ENCODE measurements at regions not wholly inside any gene's neighbourhood (a gene's known extent, or its start where the extent isn't known, plus 50 kb on each side); places are given as distances from the start of the nearest gene placed in this dataset.

DNA sequence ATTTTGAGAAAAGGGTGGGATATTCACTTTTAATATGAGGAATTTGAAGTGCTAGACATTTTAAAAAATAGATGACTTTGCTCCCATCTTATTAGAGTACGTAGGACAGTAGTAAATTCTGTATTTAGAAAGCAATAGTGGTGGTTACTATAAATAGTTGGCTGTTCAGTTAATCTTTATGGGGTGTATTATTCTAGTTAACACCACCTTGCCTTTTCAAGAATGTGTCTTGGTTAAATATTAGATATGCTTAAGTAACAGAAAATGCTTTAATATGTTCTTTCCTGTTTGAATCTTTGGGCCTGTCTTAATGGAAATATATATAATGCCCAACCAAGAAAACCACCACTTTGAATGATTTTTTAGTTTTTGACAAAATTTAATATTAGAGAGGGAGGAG is 608.7 kb upstream of the FAM174A start:
- H3K27me3 Mint-ChIP-seq = no peaks in the 10 kb centered on the region
- H3K4me1 Mint-ChIP-seq = no peaks in the 10 kb centered on the region
- no peak for DNase-seq
- no peak overlapping the region for H3K4me3 Mint-ChIP-seq
- no peaks in the 10 kb centered on the region for H3K36me3 Mint-ChIP-seq (ENCODE audit: low read depth)
- intact Hi-C loops (cut with micrococcal nuclease) = no loop called here
- H3K9me3 Mint-ChIP-seq = no peaks in the 10 kb centered on the region
- H3K27ac Mint-ChIP-seq = no peak overlapping the region

GRCh38 chr5:99922386-99922785 is 612.8 kb upstream of the FAM174A start:
- no peaks in the 10 kb centered on the region for H3K9me3 Mint-ChIP-seq
- H3K27me3 Mint-ChIP-seq = no peaks in the 10 kb centered on the region
- DNase-seq = no peak
- H3K4me1 Mint-ChIP-seq = no peaks in the 10 kb centered on the region
- intact Hi-C loops (cut with micrococcal nuclease) = no loop called here
- no peaks in the 10 kb centered on the region for H3K36me3 Mint-ChIP-seq (ENCODE audit: low read depth)
- no peak overlapping the region for H3K4me3 Mint-ChIP-seq
- no peak overlapping the region for H3K27ac Mint-ChIP-seq

DNA sequence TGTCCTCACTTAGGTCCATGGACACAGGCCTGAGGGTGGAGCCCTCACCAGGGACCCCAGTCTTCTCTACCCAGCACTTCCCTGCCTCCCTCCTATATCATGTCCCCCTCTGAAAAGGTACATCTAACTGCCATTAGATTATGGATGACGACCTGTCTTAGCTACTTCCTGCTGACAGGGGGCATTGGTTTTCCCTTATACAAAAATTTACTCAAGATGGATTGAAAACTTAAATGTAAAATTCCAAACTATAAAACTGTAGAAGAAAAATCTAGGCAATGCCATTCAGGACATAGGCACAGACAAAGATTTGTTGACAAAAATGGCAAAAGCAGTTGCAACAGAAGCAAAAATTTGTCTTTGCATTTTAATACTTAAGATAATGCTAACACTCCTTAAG is 623.2 kb upstream of the FAM174A start:
- no peak overlapping the region for H3K4me3 Mint-ChIP-seq
- H3K27ac Mint-ChIP-seq = no peak overlapping the region
- no peaks in the 10 kb centered on the region for H3K4me1 Mint-ChIP-seq
- DNase-seq = no peak
- intact Hi-C loops (cut with micrococcal nuclease) = no loop called here
- no peaks in the 10 kb centered on the region for H3K9me3 Mint-ChIP-seq
- no peaks in the 10 kb centered on the region for H3K27me3 Mint-ChIP-seq
- H3K36me3 Mint-ChIP-seq (ENCODE audit: low read depth) = no peaks in the 10 kb centered on the region

DNA sequence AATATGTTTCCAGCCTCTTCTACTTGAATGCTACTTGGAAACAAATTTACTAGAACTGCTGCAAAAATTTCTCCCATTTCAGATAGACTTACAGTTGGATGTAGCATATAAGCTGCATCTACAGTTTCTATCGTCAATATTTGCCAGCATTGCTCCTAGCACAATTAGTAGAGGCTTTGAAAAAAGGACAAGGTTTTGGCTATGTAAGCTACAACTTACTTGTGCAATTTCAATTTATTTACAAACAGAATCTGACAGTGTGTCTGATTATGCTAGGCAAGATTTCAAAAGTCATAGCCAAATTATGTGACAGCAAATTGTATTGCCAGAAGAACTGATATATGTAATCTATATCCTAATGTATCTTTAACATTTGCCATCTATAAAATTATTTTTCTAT is 628.4 kb upstream of the FAM174A start:
- H3K27me3 Mint-ChIP-seq = no peaks in the 10 kb centered on the region
- no peak for DNase-seq
- H3K4me3 Mint-ChIP-seq = no peak overlapping the region
- no peaks in the 10 kb centered on the region for H3K4me1 Mint-ChIP-seq
- intact Hi-C loops (cut with micrococcal nuclease) = no loop called here
- H3K27ac Mint-ChIP-seq = no peak overlapping the region
- no peaks in the 10 kb centered on the region for H3K9me3 Mint-ChIP-seq
- H3K36me3 Mint-ChIP-seq (ENCODE audit: low read depth) = no peaks in the 10 kb centered on the region

- DNase-seq = no peak
- Mint-ChIP-seq H3K36me3 (ENCODE audit: low read depth) (no peaks in the 10 kb centered on the region), H3K9me3 (no peaks in the 10 kb centered on the region), H3K27me3 (no peaks in the 10 kb centered on the region), H3K27ac (no peak overlapping the region), H3K4me3 (no peak overlapping the region), H3K4me1 (no peaks in the 10 kb centered on the region)
- intact Hi-C loops (cut with micrococcal nuclease) = no loop called here
Observed at GRCh38 chr5:99901972-99902371, 633.2 kb upstream of the FAM174A start.

DNA sequence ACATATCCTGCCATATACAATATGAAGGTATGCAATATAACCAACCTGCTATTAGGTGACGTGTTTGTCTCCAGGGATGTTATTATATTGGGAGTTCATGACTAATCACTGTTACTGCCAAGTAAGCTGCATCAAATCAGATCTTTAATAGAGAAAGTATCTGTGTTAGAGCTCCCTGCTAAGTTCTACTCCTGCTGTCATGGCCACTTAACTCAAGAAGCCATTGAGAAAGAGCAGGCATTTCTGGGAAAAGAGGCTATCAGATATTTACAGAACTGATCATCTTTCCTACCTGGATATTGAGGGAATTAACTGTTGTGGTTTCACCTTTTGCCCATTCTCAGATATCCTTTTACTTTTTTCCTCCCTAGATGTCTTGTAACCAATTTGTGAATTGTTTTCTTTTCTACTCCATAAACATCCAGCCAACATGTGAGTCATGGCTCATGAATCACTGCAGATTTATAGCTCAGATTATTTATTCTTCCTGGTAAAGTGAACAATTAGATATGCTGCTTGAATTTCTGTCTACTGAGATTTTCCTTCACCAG is 634.8 kb upstream of the FAM174A start:
- no peaks in the 10 kb centered on the region for H3K27me3 Mint-ChIP-seq
- H3K27ac Mint-ChIP-seq = no peak overlapping the region
- no peaks in the 10 kb centered on the region for H3K9me3 Mint-ChIP-seq
- no peak for DNase-seq
- no peaks in the 10 kb centered on the region for H3K36me3 Mint-ChIP-seq (ENCODE audit: low read depth)
- H3K4me1 Mint-ChIP-seq = no peaks in the 10 kb centered on the region
- intact Hi-C loops (cut with micrococcal nuclease) = no loop called here
- H3K4me3 Mint-ChIP-seq = no peak overlapping the region

DNA sequence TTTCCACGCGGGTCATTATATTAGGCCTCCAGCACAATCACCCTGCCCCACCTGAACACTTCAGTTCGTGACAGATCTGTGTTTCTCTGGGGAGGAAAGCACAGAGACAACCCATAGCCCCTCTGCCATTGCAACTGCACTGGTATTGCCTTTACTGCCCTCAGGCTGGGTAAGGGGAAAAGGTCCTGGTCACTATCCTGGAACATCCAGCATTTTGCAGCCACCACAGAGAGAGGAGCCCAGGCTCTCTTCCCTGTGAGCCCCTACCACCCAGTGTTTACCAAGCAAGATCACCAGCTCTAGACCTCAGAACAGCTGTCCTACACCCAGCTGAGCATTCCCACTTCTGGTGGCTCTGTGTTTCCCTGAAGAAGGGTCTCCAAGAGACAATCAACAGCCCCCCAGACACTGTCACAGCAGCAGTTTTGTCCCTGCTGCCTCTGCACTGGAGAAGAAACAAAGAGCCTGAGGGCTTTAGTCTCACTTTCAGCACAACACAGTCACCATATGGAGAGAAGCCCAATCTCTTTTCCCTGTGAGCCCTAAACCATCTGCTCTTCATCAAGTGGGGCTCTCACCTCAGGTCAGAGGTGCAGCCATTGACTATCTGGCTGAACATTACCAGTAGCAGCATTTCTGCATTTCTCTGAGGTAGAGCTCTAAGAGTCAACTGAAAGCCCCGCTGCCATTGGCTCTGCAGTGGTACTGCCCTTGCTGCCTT is 655.2 kb upstream of the FAM174A start:
- H3K27ac Mint-ChIP-seq = no peak overlapping the region
- no peaks in the 10 kb centered on the region for H3K36me3 Mint-ChIP-seq (ENCODE audit: low read depth)
- intact Hi-C loops (cut with micrococcal nuclease) = no loop called here
- H3K4me3 Mint-ChIP-seq = no peak overlapping the region
- H3K27me3 Mint-ChIP-seq = no peaks in the 10 kb centered on the region
- no peaks in the 10 kb centered on the region for H3K9me3 Mint-ChIP-seq
- no peak for DNase-seq
- no peaks in the 10 kb centered on the region for H3K4me1 Mint-ChIP-seq

GRCh38 chr5:99878830-99879229 is 656.3 kb upstream of the FAM174A start:
- Mint-ChIP-seq H3K4me1 (no peaks in the 10 kb centered on the region), H3K27ac (no peak overlapping the region), H3K36me3 (ENCODE audit: low read depth) (no peaks in the 10 kb centered on the region), H3K27me3 (no peaks in the 10 kb centered on the region), H3K9me3 (no peaks in the 10 kb centered on the region), H3K4me3 (no peak overlapping the region)
- intact Hi-C loops (cut with micrococcal nuclease) = no loop called here
- no peak for DNase-seq

GRCh38 chr5:99866740-99867139 is 668.4 kb upstream of the FAM174A start:
- intact Hi-C loops (cut with micrococcal nuclease) = no loop called here

DNA sequence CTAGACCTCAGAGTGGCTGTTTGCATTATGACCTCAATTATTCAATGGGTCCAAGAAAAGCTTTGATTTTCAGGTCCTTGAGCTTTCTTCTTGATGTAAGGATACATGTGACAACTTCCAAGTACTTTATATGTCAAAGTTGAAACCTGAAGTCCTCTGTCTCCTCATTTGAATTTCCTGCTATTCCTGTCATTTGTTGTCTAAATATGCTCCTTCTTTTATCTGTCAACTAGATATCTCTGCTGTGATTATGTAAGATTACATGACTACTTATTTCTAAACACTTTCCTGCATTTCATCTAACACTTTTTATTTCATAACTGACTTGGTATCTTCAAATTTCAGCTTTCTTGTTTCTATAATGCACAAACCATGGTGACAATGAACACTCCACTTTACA is 670.0 kb upstream of the FAM174A start:
- Mint-ChIP-seq H3K4me1 (no peaks in the 10 kb centered on the region), H3K4me3 (no peak overlapping the region), H3K9me3 (no peaks in the 10 kb centered on the region), H3K27ac (no peak overlapping the region), H3K27me3 (no peaks in the 10 kb centered on the region), H3K36me3 (ENCODE audit: low read depth) (no peaks in the 10 kb centered on the region)
- DNase-seq = no peak
- intact Hi-C loops (cut with micrococcal nuclease) = no loop called here

More at GRCh38 chr5:99866740-99867139, 668.4 kb upstream of the FAM174A start:
- Mint-ChIP-seq H3K36me3 (ENCODE audit: low read depth) (no peaks in the 10 kb centered on the region), H3K27me3 (no peaks in the 10 kb centered on the region), H3K9me3 (no peaks in the 10 kb centered on the region), H3K4me1 (no peaks in the 10 kb centered on the region), H3K27ac (no peak overlapping the region), H3K4me3 (no peak overlapping the region)
- no peak for DNase-seq

- Mint-ChIP-seq H3K27ac (no peak overlapping the region), H3K27me3 (no peaks in the 10 kb centered on the region), H3K9me3 (no peaks in the 10 kb centered on the region), H3K36me3 (ENCODE audit: low read depth) (no peaks in the 10 kb centered on the region), H3K4me3 (no peak overlapping the region), H3K4me1 (no peaks in the 10 kb centered on the region)
- intact Hi-C loops (cut with micrococcal nuclease) = no loop called here
- no peak for DNase-seq
Observed at GRCh38 chr5:99835791-99836190, 699.4 kb upstream of the FAM174A start.

- H3K4me3 Mint-ChIP-seq = no peak overlapping the region
- no peaks in the 10 kb centered on the region for H3K4me1 Mint-ChIP-seq
- H3K27me3 Mint-ChIP-seq = no peaks in the 10 kb centered on the region
- H3K9me3 Mint-ChIP-seq = no peaks in the 10 kb centered on the region
- no peaks in the 10 kb centered on the region for H3K36me3 Mint-ChIP-seq (ENCODE audit: low read depth)
- intact Hi-C loops (cut with micrococcal nuclease) = no loop called here
- no peak for DNase-seq
- H3K27ac Mint-ChIP-seq = no peak overlapping the region
Observed at GRCh38 chr5:99827136-99827535, 708.0 kb upstream of the FAM174A start.

- Mint-ChIP-seq H3K27me3 (no peaks in the 10 kb centered on the region), H3K36me3 (ENCODE audit: low read depth) (no peaks in the 10 kb centered on the region), H3K9me3 (no peaks in the 10 kb centered on the region), H3K27ac (no peak overlapping the region), H3K4me1 (no peaks in the 10 kb centered on the region), H3K4me3 (no peak overlapping the region)
- DNase-seq = no peak
- intact Hi-C loops (cut with micrococcal nuclease) = no loop called here
Observed at GRCh38 chr5:99817796-99818195, 717.4 kb upstream of the FAM174A start.

GRCh38 chr5:99814321-99815063 is 720.7 kb upstream of the FAM174A start:
- DNase-seq = no peak
- H3K36me3 Mint-ChIP-seq (ENCODE audit: low read depth) = no peaks in the 10 kb centered on the region
- H3K27ac Mint-ChIP-seq = no peak overlapping the region
- H3K4me3 Mint-ChIP-seq = no peak overlapping the region
- intact Hi-C loops (cut with micrococcal nuclease) = no loop called here
- H3K4me1 Mint-ChIP-seq = no peaks in the 10 kb centered on the region
- no peaks in the 10 kb centered on the region for H3K27me3 Mint-ChIP-seq
- H3K9me3 Mint-ChIP-seq = no peaks in the 10 kb centered on the region

Measured in activated CD4-positive, alpha-beta T cell treated with anti-CD3 and anti-CD28 coated beads, Interleukin-2, amount 10 ng/mL, durations not matched to agents 24 days and 14 days (primary cell).